HG02759 (cell line): ENCODE measurements at regions not wholly inside any gene's neighbourhood (a gene's known extent, or its start where the extent isn't known, plus 50 kb on each side); places are given as distances from the start of the nearest gene placed in this dataset.

Experiments used
- ATAC-seq: cut with Tn5 transposase; IDR thresholded peaks from one replicate; pipeline ENCODE4 v1.9.1; 2021; ENCODE audit warnings: mild to moderate bottlenecking, moderate library complexity; ENCODE audit not compliant: unreplicated experiment

- no peak for ATAC-seq
Observed at GRCh38 chr9:79286992-79287707, 284.6 kb upstream of the TLE4 start.

GRCh38 chr9:79287708-79288290 is 284.0 kb upstream of the TLE4 start:
- no peak for ATAC-seq

- no peak for ATAC-seq
Observed at GRCh38 chr9:79289856-79290255, 281.9 kb upstream of the TLE4 start.

- no peak for ATAC-seq
Observed at GRCh38 chr9:79292731-79293280, 279.0 kb upstream of the TLE4 start.

DNA sequence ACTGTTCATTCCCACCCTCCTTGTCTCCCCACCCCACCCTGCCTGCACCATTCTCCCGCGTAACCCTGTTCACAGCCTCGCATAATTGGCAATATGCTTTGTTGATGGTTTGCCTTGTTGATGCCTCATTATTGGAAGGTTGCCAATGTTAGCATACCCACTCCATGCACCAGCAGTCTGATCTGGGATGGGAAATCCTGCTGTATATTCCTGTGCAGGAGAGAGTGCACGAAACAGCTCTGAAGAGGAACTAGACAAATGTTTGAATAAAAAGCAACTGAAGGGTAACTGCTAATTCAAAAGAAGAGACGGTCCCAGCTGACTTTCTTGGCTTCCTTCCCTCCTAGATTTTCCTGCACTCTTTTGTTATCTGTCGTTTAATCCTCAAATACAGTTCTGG is 271.7 kb upstream of the TLE4 start:
- ATAC-seq = no peak

DNA sequence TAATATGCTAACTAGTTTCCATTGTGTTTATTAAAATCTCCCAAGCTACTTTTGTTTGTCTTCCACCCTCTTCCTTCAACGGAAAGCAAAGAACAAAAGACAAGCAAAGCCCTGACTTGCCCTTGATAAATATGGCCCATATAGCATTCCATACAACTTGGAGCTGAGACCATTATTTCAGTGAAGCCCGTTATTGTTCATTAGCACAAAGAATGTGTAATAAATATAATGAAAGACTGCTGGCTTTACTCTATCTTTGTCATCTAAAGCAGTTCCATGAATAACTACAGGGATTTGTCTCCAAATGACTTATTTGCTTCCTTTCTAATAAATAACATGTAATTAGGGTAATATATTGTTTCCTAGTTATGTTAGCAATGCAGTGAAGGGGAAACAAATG is 270.7 kb upstream of the TLE4 start:
- no peak for ATAC-seq

DNA sequence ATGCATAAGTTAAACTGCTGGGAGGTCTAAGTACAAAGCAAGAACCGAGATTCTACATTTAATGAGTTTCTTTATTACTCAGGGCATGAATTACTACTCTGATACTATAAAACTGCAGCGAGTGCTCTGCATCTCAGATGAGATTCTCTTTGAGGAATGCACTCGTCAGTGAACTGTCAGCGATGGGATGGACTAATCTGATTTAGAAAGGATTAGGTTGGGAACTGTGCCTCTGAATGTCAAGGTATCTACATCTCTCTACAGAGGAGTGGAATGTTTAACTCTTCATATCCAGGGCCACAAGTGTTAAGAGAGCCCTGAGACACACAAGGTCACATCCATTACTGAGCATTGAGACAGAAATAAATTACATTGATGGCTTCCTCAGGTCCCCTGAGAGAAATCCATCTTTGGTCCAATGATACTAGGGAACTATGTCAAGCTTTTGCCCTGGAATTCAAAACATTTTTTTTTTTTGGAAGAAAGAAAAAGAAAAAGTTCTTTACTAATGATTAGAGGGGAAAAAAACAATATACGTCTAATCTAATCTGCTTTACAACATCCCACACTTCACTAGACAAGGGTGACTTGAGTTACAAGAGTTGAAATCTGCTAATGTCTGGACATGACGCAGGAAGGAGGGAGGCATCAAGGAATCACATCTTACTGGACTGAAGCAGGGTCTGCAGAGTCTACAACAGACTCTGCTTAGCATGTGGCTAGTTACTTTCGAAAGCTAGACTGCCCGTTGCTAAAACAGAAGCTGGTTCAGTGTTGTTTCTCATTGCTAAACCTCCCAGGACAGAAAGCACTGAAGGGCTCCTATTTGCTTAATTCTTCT is 270.0 kb upstream of the TLE4 start:
- ATAC-seq = no peak

GRCh38 chr9:79302569-79302968 is 269.2 kb upstream of the TLE4 start:
- no peak for ATAC-seq

DNA sequence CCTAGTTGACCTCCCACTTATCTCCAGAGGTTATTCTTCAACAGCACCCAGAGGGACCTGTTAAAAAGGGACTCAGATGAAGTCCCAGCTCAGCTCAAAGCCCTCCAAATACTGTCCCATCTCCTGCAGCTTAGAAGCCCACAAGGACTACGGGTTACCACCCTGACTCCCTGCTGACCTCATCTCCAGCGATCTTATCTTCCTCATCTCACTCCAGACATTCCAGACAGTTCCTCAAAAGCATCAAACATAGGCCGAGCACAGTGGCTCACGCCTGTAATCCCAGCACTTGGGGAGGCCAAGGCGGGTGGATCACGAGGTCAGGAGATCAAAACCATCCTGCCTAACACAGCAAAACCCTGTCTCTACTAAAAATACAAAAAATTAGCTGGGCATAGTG is 263.8 kb upstream of the TLE4 start:
- no peak for ATAC-seq

- ATAC-seq = no peak
Observed at GRCh38 chr9:79312686-79313421, 258.9 kb upstream of the TLE4 start.

GRCh38 chr9:79325501-79325900 is 246.3 kb upstream of the TLE4 start:
- ATAC-seq = no peak

GRCh38 chr9:79329861-79330260 is 241.9 kb upstream of the TLE4 start:
- no peak for ATAC-seq

GRCh38 chr9:79334001-79334400 is 237.8 kb upstream of the TLE4 start:
- ATAC-seq = no peak

DNA sequence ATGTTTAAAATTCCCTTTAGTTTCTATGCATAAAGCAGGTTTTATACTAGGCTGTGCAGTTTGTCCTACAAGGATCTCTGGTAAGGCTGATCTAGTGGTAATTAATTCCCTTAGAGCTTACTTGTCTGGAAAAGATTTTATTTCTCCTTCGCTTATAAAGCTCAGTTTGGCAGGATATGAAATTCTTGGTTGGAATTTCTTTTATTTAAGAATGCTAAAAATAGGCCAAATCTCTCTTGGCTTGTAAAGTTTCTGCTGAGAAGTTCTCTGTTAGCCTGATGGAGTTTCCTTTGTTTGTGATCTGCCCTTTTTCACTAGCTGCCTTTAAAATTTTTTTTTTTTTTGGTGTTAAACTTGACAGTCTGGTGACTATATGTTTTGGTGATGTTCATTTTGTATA is 237.1 kb upstream of the TLE4 start:
- ATAC-seq = no peak

- ATAC-seq = no peak
Observed at GRCh38 chr9:79335987-79336386, 235.8 kb upstream of the TLE4 start.

DNA sequence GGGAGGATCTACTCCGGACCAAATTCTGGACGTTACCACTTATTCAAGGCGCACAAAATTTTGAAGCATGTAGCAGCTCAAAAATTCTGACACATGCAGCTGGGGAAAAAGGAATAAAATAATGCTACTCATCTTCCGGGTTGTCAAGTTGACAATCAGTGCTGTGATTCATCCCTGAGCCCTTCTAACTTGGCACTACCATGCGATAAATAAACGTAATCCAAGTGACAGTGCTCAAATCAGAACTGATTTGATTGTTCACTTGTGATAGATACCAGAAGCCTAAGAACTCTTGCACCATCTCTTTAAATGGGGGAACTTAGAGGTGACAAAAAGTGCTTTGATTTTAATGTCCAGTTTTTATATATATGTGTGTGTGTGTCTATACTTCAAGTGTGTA is 230.2 kb upstream of the TLE4 start:
- ATAC-seq = no peak

GRCh38 chr9:79346350-79347020 is 225.3 kb upstream of the TLE4 start:
- no peak for ATAC-seq

- ATAC-seq = no peak
Observed at GRCh38 chr9:79352322-79352721, 219.4 kb upstream of the TLE4 start.

GRCh38 chr9:79353856-79354520 is 217.8 kb upstream of the TLE4 start:
- no peak for ATAC-seq

GRCh38 chr9:79357194-79357593 is 214.6 kb upstream of the TLE4 start:
- no peak for ATAC-seq
